Right atrium auricular region (tissue), 2 donors: ENCODE measurements at regions not wholly inside any gene's neighbourhood (a gene's known extent, or its start where the extent isn't known, plus 50 kb on each side); places are given as distances from the start of the nearest gene placed in this dataset.
"Not testable (repeated sequence)": the region's sequence is repeated elsewhere in the genome, so short reads cannot be mapped to it uniquely, and the experiment has no call there.

Experiments used
- DNase-seq: peaks from one replicate; pipeline ENCODE4 v3.0.0-alpha.2; 2019; ENCODE audit warnings: low spot score
- H3K27ac ChIP-seq, 2 donors: fragments of 200-600 bp; sonication (generic); 1 replicate in 1 of 2; 2 replicates in 1 of 2; pipeline ENCODE4 v1.5.1; 2016 to 2019
- H3K27me3 ChIP-seq, 2 donors: fragments of 200-600 bp; sonication (generic); one replicate each; pipeline versions ENCODE4 v1.5.1 to v1.6.0; 2017 to 2019
- H3K36me3 ChIP-seq: fragments of 200-600 bp; sonication (generic); one replicate; pipeline ENCODE4 v1.5.1; 2016
- H3K4me1 ChIP-seq, 2 donors: fragments of 200-600 bp; sonication (generic); one replicate each; pipeline versions ENCODE4 v1.5.1 to v1.6.0; 2017 to 2019
- H3K4me3 ChIP-seq, 2 donors: fragments of 200-600 bp; sonication (generic); 1 replicate in 1 of 2; 2 replicates in 1 of 2; pipeline ENCODE4 v1.5.1; 2017 to 2019; ENCODE audit warnings: mild to moderate bottlenecking in 1 of 2, moderate library complexity in 1 of 2
- H3K9me3 ChIP-seq, 2 donors: fragments of 200-600 bp; sonication (generic); one replicate each; pipeline ENCODE4 v1.5.1; 2019
- CTCF ChIP-seq, 2 donors: fragments of 200-600 bp; sonication (generic); IDR thresholded peaks; one replicate each; pipeline ENCODE4 v1.5.1; 2019; ENCODE audit warnings: antibody characterized with exemption in 2 of 2

- TF ChIP-seq CTCF (IDR thresholded peaks at IDR 0.05): no peak
- Histone ChIP-seq H3K27ac (no peak overlapping the region), H3K36me3 (no peaks in the 10 kb centered on the region), H3K9me3 (no peaks in the 10 kb centered on the region), H3K27me3 (no peaks in the 10 kb centered on the region), H3K4me1 (peaks cover 0 to 11% of the 10 kb centered on the region in 2 donors), H3K4me3 (no peak overlapping the region)
- DNase-seq: no peak
These were observed 96.6 kb upstream of the KDM7A start for GRCh38 chr7:140273417-140273816.

- not testable (repeated sequence) for H3K36me3 ChIP-seq, H3K9me3 ChIP-seq, H3K27ac ChIP-seq, H3K27me3 ChIP-seq, H3K4me3 ChIP-seq, DNase-seq
- H3K4me1 ChIP-seq: peaks cover 0 to 11% of the 10 kb centered on the region in 2 donors
These were observed 94.8 kb upstream of the KDM7A start for GRCh38 chr7:140271643-140271968.

- DNase-seq: no peak
- Histone ChIP-seq H3K27me3 (no peaks in the 10 kb centered on the region), H3K4me3 (no peak overlapping the region), H3K4me1 (no peaks in the 10 kb centered on the region), H3K9me3 (no peaks in the 10 kb centered on the region), H3K27ac (no peak overlapping the region), H3K36me3 (no peaks in the 10 kb centered on the region)
- TF ChIP-seq CTCF (IDR thresholded peaks at IDR 0.05): no peak
These were observed 92.3 kb upstream of the KDM7A start for GRCh38 chr7:140269004-140269638.

- DNase-seq: no peak
- TF ChIP-seq CTCF (IDR thresholded peaks at IDR 0.05): no peak
- no peak overlapping the region for H3K27ac ChIP-seq
- no peak overlapping the region for H3K4me3 ChIP-seq
- no peaks in the 10 kb centered on the region for H3K4me1 ChIP-seq
- no peaks in the 10 kb centered on the region for H3K27me3 ChIP-seq
- no peaks in the 10 kb centered on the region for H3K36me3 ChIP-seq
- no peaks in the 10 kb centered on the region for H3K9me3 ChIP-seq
These were observed 90.8 kb upstream of the KDM7A start for GRCh38 chr7:140267381-140268226.

GRCh38 chr7:140263277-140263676, 86.5 kb upstream of the KDM7A start:
- no peak for DNase-seq

More at GRCh38 chr7:140263277-140263676, 86.5 kb upstream of the KDM7A start:
- Histone ChIP-seq H3K4me3 (no peak overlapping the region), H3K4me1 (no peaks in the 10 kb centered on the region), H3K36me3 (no peaks in the 10 kb centered on the region), H3K27ac (no peak overlapping the region), H3K9me3 (no peaks in the 10 kb centered on the region), H3K27me3 (no peaks in the 10 kb centered on the region)
- TF ChIP-seq CTCF (IDR thresholded peaks at IDR 0.05): no peak
